ENCODE measurements at regions not wholly inside any gene's neighbourhood (a gene's known extent, or its start where the extent isn't known, plus 50 kb on each side); places are given as distances from the start of the nearest gene placed in this dataset.

GRCh38 chr1:228861832-228862180, 126.5 kb downstream of the RHOU start:
- WGBS, 2 donors (ENCODE audit: low coverage in 1 of 2): 78 to 94% methylated on average over 3 of the region's 3 CpGs
- no peak for ATAC-seq
- no peaks in the 10 kb centered on the region for H3K36me3 ChIP-seq

GRCh38 chr1:228862542-228863505, 127.5 kb downstream of the RHOU start:
- Histone ChIP-seq H3K9me3 (no peaks in the 10 kb centered on the region), H3K27me3 (no peaks in the 10 kb centered on the region), H3K27ac (no peak overlapping the region), H3K4me1 (peaks cover 0 to 4% (median 0%) of the 10 kb centered on the region in 3 donors), H3K36me3 (no peaks in the 10 kb centered on the region), H3K4me3 (no peak overlapping the region)
- peak; percentile 25 for ATAC-seq
- WGBS, 2 donors (ENCODE audit: low coverage in 1 of 2): 65 to 67% methylated on average over 5 to 6 of the region's 13 CpGs
- TF ChIP-seq POLR2AphosphoS5 (IDR thresholded peaks at IDR 0.05) (no peak), POLR2A (IDR thresholded peaks at IDR 0.05) (no peak), EP300 (IDR thresholded peaks at IDR 0.05) (no peak)
- TF ChIP-seq, protein P1, sequence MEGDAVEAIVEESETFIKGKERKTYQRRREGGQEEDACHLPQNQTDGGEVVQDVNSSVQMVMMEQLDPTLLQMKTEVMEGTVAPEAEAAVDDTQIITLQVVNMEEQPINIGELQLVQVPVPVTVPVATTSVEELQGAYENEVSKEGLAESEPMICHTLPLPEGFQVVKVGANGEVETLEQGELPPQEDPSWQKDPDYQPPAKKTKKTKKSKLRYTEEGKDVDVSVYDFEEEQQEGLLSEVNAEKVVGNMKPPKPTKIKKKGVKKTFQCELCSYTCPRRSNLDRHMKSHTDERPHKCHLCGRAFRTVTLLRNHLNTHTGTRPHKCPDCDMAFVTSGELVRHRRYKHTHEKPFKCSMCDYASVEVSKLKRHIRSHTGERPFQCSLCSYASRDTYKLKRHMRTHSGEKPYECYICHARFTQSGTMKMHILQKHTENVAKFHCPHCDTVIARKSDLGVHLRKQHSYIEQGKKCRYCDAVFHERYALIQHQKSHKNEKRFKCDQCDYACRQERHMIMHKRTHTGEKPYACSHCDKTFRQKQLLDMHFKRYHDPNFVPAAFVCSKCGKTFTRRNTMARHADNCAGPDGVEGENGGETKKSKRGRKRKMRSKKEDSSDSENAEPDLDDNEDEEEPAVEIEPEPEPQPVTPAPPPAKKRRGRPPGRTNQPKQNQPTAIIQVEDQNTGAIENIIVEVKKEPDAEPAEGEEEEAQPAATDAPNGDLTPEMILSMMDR (IDR thresholded peaks at IDR 0.05): no peak

More at GRCh38 chr1:228861832-228862180, 126.5 kb downstream of the RHOU start:
- Histone ChIP-seq H3K9me3 (no peaks in the 10 kb centered on the region), H3K27me3 (no peaks in the 10 kb centered on the region), H3K4me3 (no peak overlapping the region), H3K27ac (no peak overlapping the region), H3K4me1 (peaks cover 0 to 4% (median 0%) of the 10 kb centered on the region in 3 donors)
- TF ChIP-seq, protein P1 (IDR thresholded peaks at IDR 0.05): no peak
- TF ChIP-seq POLR2AphosphoS5 (IDR thresholded peaks at IDR 0.05): no peak
- no peak for TF ChIP-seq EP300 (IDR thresholded peaks at IDR 0.05)
- TF ChIP-seq POLR2A (IDR thresholded peaks at IDR 0.05): no peak

DNA sequence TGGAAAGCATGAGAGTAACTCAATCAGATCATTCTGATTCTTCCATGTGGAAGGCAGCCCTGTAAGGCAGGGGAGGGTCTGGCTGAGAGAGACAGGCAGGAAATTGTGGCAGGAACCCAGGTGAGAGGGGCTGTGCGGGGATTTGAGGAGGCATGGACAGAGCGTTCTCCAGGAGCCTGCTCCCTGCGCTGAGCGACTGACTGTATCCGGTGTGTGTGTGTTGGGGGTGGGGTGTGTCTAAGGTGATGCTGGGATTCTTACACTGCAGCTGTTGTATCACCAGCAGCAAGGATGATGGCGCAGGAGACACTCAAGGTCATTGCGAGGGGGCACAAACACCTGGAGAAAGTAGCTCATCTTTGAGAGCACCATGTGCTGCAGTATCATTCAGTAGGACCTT, 128.5 kb downstream of the RHOU start:
- Histone ChIP-seq H3K27me3 (no peaks in the 10 kb centered on the region), H3K36me3 (no peaks in the 10 kb centered on the region), H3K27ac (no peak overlapping the region), H3K9me3 (no peaks in the 10 kb centered on the region), H3K4me3 (no peak overlapping the region), H3K4me1 (peaks cover 0 to 4% (median 0%) of the 10 kb centered on the region in 3 donors)
- TF ChIP-seq POLR2A (IDR thresholded peaks at IDR 0.05) (no peak), POLR2AphosphoS5 (IDR thresholded peaks at IDR 0.05) (no peak)
- no peak for ATAC-seq
- WGBS, 2 donors (ENCODE audit: low coverage in 1 of 2): 95 to 100% methylated on average over 4 to 5 of the region's 7 CpGs

DNA sequence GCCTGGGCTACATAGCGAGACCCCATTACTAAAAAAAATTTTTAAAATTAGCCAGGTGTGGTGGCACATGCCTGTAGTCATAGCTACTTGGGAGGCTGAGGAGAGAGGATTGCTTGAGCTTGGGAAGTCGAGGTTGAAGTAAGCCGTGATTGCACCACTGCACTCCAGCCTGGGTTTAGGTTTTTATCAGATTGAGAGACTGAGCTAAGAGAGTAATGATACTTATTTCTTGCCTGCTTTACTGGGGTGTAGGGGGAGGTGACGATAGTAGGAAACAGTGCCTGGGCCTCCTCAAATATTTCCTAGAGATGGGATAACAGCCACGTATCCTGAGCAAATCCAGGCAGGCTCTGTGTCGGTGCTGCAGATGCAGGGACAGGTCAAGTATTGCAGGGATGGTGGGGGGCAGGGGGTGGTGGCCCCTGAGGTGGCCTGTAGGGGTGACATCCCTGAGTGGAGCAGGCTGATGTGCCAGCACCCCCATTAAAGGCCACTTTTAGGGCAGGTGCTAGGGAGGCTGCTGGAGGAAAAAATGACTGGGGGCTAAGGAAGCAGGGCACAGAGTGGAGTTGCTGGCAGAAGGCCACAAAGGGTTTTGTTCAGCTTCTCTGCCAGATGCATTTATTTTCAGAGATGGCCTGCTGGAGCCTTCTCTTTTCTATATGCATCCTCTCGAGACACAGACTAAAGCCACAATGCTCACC, 130.5 kb downstream of the RHOU start:
- ATAC-seq: no peak
- Histone ChIP-seq H3K27ac (no peak overlapping the region), H3K4me1 (peaks cover 0 to 4% (median 0%) of the 10 kb centered on the region in 3 donors), H3K27me3 (no peaks in the 10 kb centered on the region), H3K4me3 (no peak overlapping the region), H3K9me3 (no peaks in the 10 kb centered on the region), H3K36me3 (no peaks in the 10 kb centered on the region)
- TF ChIP-seq, protein P1 (IDR thresholded peaks at IDR 0.05): no peak
- no peak for TF ChIP-seq EP300 (IDR thresholded peaks at IDR 0.05)
- TF ChIP-seq POLR2AphosphoS5 (IDR thresholded peaks at IDR 0.05): no peak
- TF ChIP-seq POLR2A (IDR thresholded peaks at IDR 0.05): no peak
- WGBS, 2 donors (ENCODE audit: low coverage in 1 of 2): 82 to 88% methylated on average over 5 to 7 of the region's 7 CpGs

GRCh38 chr1:228866468-228866867, 131.2 kb downstream of the RHOU start:
- 64 to 81% methylated on average over 5 of the region's 11 CpGs for WGBS, 2 donors (ENCODE audit: low coverage in 1 of 2)
- Histone ChIP-seq H3K27ac (no peak overlapping the region), H3K9me3 (no peaks in the 10 kb centered on the region), H3K36me3 (no peaks in the 10 kb centered on the region), H3K4me1 (peaks cover 0 to 2% (median 0%) of the 10 kb centered on the region in 3 donors), H3K4me3 (no peak overlapping the region), H3K27me3 (no peaks in the 10 kb centered on the region)
- no peak for ATAC-seq
- TF ChIP-seq, protein P1 (IDR thresholded peaks at IDR 0.05): no peak
- TF ChIP-seq POLR2AphosphoS5 (IDR thresholded peaks at IDR 0.05) (no peak), EP300 (IDR thresholded peaks at IDR 0.05) (no peak), POLR2A (IDR thresholded peaks at IDR 0.05) (no peak)
